HFFc6 (cell line): ENCODE measurements at regions not wholly inside any gene's neighbourhood (a gene's known extent, or its start where the extent isn't known, plus 50 kb on each side); places are given as distances from the start of the nearest gene placed in this dataset.

Experiments used
- DNase-seq: peaks from one replicate; pipeline ENCODE4 v3.0.0-alpha.2; 2018
- H3K27ac Mint-ChIP-seq: 2 replicates; pipeline ENCODE4 v1.8.0; 2020; ENCODE audit warnings: mild to moderate bottlenecking, mixed read lengths
- H3K27me3 Mint-ChIP-seq: 2 replicates; pipeline ENCODE4 v1.8.0; 2021; ENCODE audit warnings: mild to moderate bottlenecking, moderate library complexity, mixed read lengths; ENCODE audit not compliant: insufficient read depth
- H3K36me3 Mint-ChIP-seq: 2 replicates; pipeline ENCODE4 v1.8.0; 2021; ENCODE audit warnings: low read depth, mixed read lengths
- H3K4me1 Mint-ChIP-seq: 2 replicates; pipeline ENCODE4 v1.8.0; 2020; ENCODE audit warnings: low read depth, mixed read lengths
- H3K4me3 Mint-ChIP-seq: 2 replicates; pipeline ENCODE4 v1.8.0; 2020; ENCODE audit warnings: mild to moderate bottlenecking, moderate library complexity, mixed read lengths
- H3K9me3 Mint-ChIP-seq: 2 replicates; pipeline ENCODE4 v1.8.0; 2020; ENCODE audit warnings: mild to moderate bottlenecking, mixed read lengths
- CTCF ChIP-seq: fragments of 200-600 bp; sonication (generic); IDR thresholded peaks from 2 replicates; pipeline ENCODE4 v1.5.0; 2021; ENCODE audit warnings: antibody characterized with exemption, mild to moderate bottlenecking

GRCh38 chr7:26526265-26526587, 234.6 kb downstream of the SNX10 start:
- H3K9me3 Mint-ChIP-seq = peaks cover 46% of the 10 kb centered on the region
- H3K4me1 Mint-ChIP-seq = no peaks in the 10 kb centered on the region
- H3K36me3 Mint-ChIP-seq = no peaks in the 10 kb centered on the region
- no peak for DNase-seq
- no peak for TF ChIP-seq CTCF
- H3K27ac Mint-ChIP-seq = no peak overlapping the region
- H3K4me3 Mint-ChIP-seq = no peak overlapping the region
- H3K27me3 Mint-ChIP-seq = no peaks in the 10 kb centered on the region

GRCh38 chr7:26531926-26532325, 240.3 kb downstream of the SNX10 start:
- DNase-seq = no peak
- no peak for TF ChIP-seq CTCF
- H3K4me1 Mint-ChIP-seq = no peaks in the 10 kb centered on the region
- H3K27ac Mint-ChIP-seq = no peak overlapping the region
- no peaks in the 10 kb centered on the region for H3K36me3 Mint-ChIP-seq
- no peak overlapping the region for H3K4me3 Mint-ChIP-seq
- H3K9me3 Mint-ChIP-seq = peaks cover 44% of the 10 kb centered on the region
- no peaks in the 10 kb centered on the region for H3K27me3 Mint-ChIP-seq

- Mint-ChIP-seq H3K4me1 (no peaks in the 10 kb centered on the region), H3K27ac (no peak overlapping the region), H3K36me3 (no peaks in the 10 kb centered on the region), H3K4me3 (no peak overlapping the region), H3K9me3 (peaks cover 48% of the 10 kb centered on the region), H3K27me3 (no peaks in the 10 kb centered on the region)
- no peak for DNase-seq
- TF ChIP-seq CTCF = no peak
Measured at GRCh38 chr7:26532471-26532870, 240.8 kb downstream of the SNX10 start.

GRCh38 chr7:26533217-26533616, 241.6 kb downstream of the SNX10 start:
- H3K4me3 Mint-ChIP-seq = no peak overlapping the region
- no peak overlapping the region for H3K27ac Mint-ChIP-seq
- no peaks in the 10 kb centered on the region for H3K36me3 Mint-ChIP-seq
- H3K9me3 Mint-ChIP-seq = peaks cover 49% of the 10 kb centered on the region
- TF ChIP-seq CTCF = no peak
- DNase-seq = no peak
- no peaks in the 10 kb centered on the region for H3K4me1 Mint-ChIP-seq
- H3K27me3 Mint-ChIP-seq = no peaks in the 10 kb centered on the region

- Mint-ChIP-seq H3K27ac (no peak overlapping the region), H3K27me3 (no peaks in the 10 kb centered on the region), H3K4me3 (no peak overlapping the region), H3K4me1 (no peaks in the 10 kb centered on the region), H3K36me3 (no peaks in the 10 kb centered on the region), H3K9me3 (peaks cover 41% of the 10 kb centered on the region)
- no peak for DNase-seq
- TF ChIP-seq CTCF = no peak
Measured at GRCh38 chr7:26534649-26535482, 243.2 kb downstream of the SNX10 start.
